ELF-1 (cell line): ENCODE measurements at regions not wholly inside any gene's neighbourhood (a gene's known extent, or its start where the extent isn't known, plus 50 kb on each side); places are given as distances from the start of the nearest gene placed in this dataset.
"Not testable (repeated sequence)": the region's sequence is repeated elsewhere in the genome, so short reads cannot be mapped to it uniquely, and the experiment has no call there.

Experiments
- DNase-seq: peaks from one replicate; pipeline ENCODE4 v3.0.0-alpha.2; 2016; ENCODE audit warnings: low read depth, low spot score

- DNase-seq: no peak
Observed at GRCh38 chr12:46983393-46983793, 96.0 kb upstream of the PCED1B start.

GRCh38 chr12:46983959-46984841 is 95.2 kb upstream of the PCED1B start:
- DNase-seq: peak; percentile 84

- no peak for DNase-seq
Observed at GRCh38 chr12:46985816-46986215, 93.6 kb upstream of the PCED1B start.

GRCh38 chr12:46988122-46988521 is 91.3 kb upstream of the PCED1B start:
- not testable (repeated sequence) for DNase-seq

GRCh38 chr12:46990211-46990610 is 89.2 kb upstream of the PCED1B start:
- no peak for DNase-seq

GRCh38 chr12:46992051-46992450 is 87.4 kb upstream of the PCED1B start:
- not testable (repeated sequence) for DNase-seq

- no peak for DNase-seq
Observed at GRCh38 chr12:46998811-46999368, 80.5 kb upstream of the PCED1B start.

GRCh38 chr12:47004634-47005033 is 74.8 kb upstream of the PCED1B start:
- DNase-seq: no peak

- no peak for DNase-seq
Observed at GRCh38 chr12:47007048-47007447, 72.4 kb upstream of the PCED1B start.

GRCh38 chr12:47012552-47012951 is 66.9 kb upstream of the PCED1B start:
- no peak for DNase-seq

GRCh38 chr12:47014474-47014873 is 64.9 kb upstream of the PCED1B start:
- DNase-seq: no peak

- DNase-seq: no peak
Observed at GRCh38 chr12:47015381-47015780, 64.0 kb upstream of the PCED1B start.

- no peak for DNase-seq
Observed at GRCh38 chr12:47017041-47017713, 62.2 kb upstream of the PCED1B start.

GRCh38 chr12:47017901-47018475 is 61.4 kb upstream of the PCED1B start:
- DNase-seq: peak; percentile 12

GRCh38 chr12:47020211-47020821 is 59.1 kb upstream of the PCED1B start:
- DNase-seq: no peak

- DNase-seq: no peak
Observed at GRCh38 chr12:47021298-47021697, 58.1 kb upstream of the PCED1B start.

GRCh38 chr12:47022296-47022695 is 57.1 kb upstream of the PCED1B start:
- no peak for DNase-seq

GRCh38 chr12:47023311-47023710 is 56.1 kb upstream of the PCED1B start:
- DNase-seq: no peak

GRCh38 chr12:47023953-47024352 is 55.5 kb upstream of the PCED1B start:
- DNase-seq: no peak

GRCh38 chr12:47024463-47024862 is 55.0 kb upstream of the PCED1B start:
- no peak for DNase-seq

GRCh38 chr12:47025349-47025748 is 54.1 kb upstream of the PCED1B start:
- no peak for DNase-seq

GRCh38 chr12:47025798-47026197 is 53.6 kb upstream of the PCED1B start:
- no peak for DNase-seq
